Esophagus mucosa (tissue), 1 donor: ENCODE measurements at regions not wholly inside any gene's neighbourhood (a gene's known extent, or its start where the extent isn't known, plus 50 kb on each side); places are given as distances from the start of the nearest gene placed in this dataset.
"Not testable (repeated sequence)": the region's sequence is repeated elsewhere in the genome, so short reads cannot be mapped to it uniquely, and the experiment has no call there.

ENCODE experiments used
- ATAC-seq: fragments of 200-7000 bp; cut with Tn5 transposase; one replicate; pipeline ENCODE4 v1.9.1; 2020
- donor health status: DM: yes; HTN: yes; CAD: no.

- no peak for ATAC-seq
Observed at GRCh38 chr18:34529358-34530335, 180.5 kb upstream of the DTNA start.

GRCh38 chr18:34531110-34531509 lies 179.0 kb upstream of the DTNA start:
- no peak for ATAC-seq

- ATAC-seq: not testable (repeated sequence)
Observed at GRCh38 chr18:34534642-34535041, 175.5 kb upstream of the DTNA start.

DNA sequence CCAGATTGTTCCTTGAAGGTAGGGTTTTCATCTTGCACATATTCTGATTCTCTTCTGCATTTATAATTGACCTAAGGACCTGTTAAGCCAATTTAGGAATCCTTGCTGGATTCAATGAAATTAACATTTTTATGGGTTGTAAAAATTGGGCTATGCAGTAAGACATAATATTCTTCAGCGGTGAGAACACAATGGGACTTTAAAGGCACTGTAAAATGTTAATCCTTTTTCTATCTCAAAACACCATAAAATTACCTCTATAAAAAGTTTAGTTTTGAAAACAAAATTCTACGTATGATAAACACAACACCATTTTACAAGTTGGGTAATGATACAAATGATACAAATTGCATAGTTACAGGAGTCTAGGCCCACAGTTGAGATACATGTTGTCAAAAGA lies 169.2 kb upstream of the DTNA start:
- no peak for ATAC-seq

DNA sequence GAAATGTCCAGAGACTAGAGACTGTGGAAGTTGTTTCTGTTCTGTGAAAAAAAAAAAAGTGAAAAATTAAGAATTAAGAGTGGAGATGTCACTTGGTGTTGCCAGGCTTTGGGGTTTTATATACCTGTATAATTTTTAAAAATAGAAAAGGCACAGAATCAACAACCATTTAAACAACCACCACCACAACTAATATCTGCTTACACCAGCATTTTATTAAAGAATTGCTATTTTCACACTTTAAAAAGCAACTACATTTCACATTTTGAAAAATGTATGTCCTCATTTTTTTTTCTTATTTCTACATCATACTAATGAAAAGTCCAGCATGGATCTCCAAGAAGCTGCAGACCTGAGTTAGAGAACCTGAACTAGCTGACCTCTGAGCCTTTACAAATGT lies 167.5 kb upstream of the DTNA start:
- ATAC-seq: no peak

- no peak for ATAC-seq
Observed at GRCh38 chr18:34543356-34543755, 166.7 kb upstream of the DTNA start.

DNA sequence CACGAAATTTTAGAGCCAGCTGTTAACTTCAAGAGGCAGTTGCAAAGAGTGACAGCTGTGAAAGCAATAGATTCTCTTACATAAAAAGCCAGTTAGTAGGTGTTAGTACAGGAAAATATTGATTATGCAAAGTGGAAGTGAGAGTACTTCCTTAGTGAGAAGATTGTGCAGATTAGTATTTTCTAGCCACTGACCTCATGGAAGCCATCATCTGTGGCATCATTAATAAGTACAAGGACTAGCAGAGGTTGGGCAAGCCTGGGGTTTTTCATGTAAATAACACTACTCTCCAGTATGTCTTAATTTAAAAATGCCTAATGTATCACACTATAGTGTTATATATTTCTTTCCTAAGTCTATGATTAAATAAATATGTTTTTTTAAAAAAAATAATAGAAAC lies 166.2 kb upstream of the DTNA start:
- no peak for ATAC-seq

DNA sequence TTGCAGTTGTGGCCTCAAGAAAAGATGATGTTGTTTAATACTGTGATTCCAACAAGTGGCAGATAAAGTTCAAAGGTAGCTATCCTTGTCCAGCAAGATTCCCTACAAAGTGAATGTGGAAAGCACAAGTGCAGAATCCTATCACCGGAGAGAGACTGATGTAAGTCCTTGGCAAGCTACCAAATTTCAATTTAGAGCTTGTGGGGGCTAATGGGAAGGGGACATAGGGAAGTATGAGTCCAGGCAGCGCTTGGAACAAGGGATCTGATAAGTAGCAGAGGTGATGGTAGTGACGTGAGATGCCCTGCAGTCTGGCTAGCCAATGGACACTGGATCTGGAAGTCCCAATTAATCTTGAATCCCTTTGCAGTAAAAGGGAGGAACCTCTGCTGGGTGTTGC lies 165.2 kb upstream of the DTNA start:
- no peak for ATAC-seq

- ATAC-seq: no peak
Observed at GRCh38 chr18:34548120-34548972, 161.8 kb upstream of the DTNA start.

GRCh38 chr18:34548973-34549294 lies 161.2 kb upstream of the DTNA start:
- ATAC-seq: no peak

- ATAC-seq: no peak
Observed at GRCh38 chr18:34549367-34549766, 160.7 kb upstream of the DTNA start.

DNA sequence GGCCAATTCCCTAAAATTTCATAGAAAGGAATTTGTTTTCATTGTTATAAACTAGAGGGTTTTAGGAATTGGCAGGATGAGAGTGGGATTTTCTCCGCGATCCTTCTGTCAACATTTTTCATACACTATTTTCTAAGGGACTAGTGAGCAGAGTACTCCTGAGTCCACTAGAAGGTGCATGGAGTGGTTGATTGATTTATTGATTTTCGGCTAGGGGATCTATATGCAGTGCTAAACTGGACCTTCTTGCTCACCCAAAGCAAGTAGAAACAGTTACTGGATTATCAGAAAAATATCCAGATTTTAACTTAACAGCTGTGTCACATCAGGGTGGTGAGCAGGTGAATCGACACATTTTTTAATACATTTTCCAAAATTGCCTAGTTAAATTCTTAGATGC lies 159.9 kb upstream of the DTNA start:
- ATAC-seq: no peak

GRCh38 chr18:34550902-34551301 lies 159.2 kb upstream of the DTNA start:
- ATAC-seq: no peak

DNA sequence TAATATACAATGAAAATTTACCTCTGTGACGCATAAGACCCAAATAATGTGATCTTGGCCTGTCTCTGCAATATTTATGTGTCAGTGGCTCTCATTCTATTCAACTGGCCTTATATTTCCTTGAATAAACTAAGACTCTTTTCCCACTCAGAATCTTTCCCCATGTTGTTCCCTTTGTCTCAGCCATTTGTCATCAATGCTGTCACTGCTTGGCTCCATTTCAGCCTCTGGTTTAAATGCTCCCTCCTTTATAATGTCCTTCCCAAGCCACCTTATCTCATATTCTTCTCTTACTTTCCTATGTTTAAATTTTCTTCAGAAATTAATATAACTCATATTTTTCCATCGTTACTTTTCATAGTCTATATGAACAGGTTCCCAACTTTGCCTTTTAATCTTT lies 158.3 kb upstream of the DTNA start:
- no peak for ATAC-seq

- no peak for ATAC-seq
Observed at GRCh38 chr18:34562252-34562870, 147.7 kb upstream of the DTNA start.

GRCh38 chr18:34567857-34568256 lies 142.2 kb upstream of the DTNA start:
- no peak for ATAC-seq

GRCh38 chr18:34576622-34577021 lies 133.5 kb upstream of the DTNA start:
- ATAC-seq: no peak

DNA sequence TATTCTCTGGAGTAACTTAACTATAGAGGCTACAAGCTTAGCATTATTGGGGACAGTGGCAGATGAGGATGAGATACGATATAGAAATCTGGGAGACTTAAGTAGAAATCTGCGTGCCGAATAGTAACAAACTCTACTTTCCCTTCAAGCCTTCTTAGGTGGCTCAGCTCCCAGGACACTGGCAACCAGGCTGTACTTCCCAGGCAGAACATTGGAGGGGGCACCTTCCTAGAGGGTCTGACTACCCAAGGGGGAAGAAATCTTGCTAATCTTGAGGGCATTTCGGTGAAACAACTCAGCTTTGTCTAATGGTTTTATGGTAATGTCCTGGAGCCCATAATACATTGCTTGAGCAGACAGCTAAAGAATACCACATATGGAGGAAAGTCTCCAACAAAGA lies 126.2 kb upstream of the DTNA start:
- ATAC-seq: no peak

- ATAC-seq: no peak
Observed at GRCh38 chr18:34590503-34590902, 119.6 kb upstream of the DTNA start.

DNA sequence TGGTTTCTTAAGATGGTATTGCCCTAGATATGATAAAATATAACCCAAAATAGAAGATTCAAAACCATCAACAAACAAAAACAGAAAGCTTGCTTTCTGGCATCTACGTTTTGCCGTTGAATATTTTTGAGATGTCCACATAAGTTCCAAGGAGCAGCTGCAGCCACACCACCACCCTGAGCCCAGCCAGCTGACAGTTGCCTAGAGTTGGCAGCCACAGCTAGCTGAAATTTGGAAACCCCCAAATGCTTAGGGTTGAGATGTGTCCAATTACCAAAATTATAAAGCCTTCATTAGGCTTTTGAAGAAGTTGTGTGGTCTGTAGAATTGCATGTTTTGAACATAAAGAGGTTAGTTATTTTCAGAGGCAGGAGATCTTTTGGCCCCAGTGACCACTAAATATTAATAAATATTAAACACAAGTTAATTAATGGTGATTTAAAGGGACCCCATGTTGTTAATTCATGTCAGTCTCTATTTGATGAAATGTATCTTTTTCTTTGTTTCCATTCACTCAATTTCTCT lies 118.1 kb upstream of the DTNA start:
- ATAC-seq: no peak

DNA sequence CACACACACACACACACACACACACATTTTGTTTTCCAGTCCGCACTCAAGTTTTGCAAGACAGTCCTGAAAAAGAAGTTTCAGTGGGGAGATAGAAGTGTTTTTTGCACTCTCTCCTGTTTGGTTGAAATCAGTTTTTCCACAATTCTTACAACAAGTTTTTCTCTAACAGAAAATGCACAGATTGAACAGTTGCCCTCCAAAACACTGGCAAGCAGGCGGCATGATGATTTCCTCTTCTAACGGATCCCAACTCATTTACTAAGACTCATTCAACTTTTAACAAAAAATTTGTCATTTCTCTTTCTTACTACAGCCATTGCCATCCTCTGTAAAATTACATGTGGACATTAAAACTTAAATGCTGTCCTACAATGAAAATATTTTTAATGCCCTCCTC lies 117.6 kb upstream of the DTNA start:
- ATAC-seq: no peak

GRCh38 chr18:34592961-34593382 lies 117.1 kb upstream of the DTNA start:
- ATAC-seq: no peak

DNA sequence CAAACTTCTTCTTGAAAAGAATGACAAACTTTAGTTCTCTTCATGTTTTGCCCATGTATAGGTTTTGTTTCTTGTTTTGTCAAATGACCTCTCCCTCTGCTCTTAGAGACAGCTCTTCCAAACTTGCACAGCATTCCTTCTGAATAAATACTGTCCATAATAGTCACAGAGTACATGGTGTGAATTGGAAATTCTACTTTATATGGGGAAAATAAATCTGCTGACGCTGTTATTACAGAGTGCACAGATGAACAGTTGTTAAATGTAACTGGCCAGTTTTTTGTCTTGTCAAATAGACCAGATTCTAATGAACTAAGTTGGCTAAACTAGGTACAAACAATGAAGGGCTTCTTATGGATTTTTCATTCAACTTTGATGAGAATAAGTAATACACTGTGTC lies 115.8 kb upstream of the DTNA start:
- no peak for ATAC-seq
